WERI-Rb-1 (cell line): ENCODE measurements at regions not wholly inside any gene's neighbourhood (a gene's known extent, or its start where the extent isn't known, plus 50 kb on each side); places are given as distances from the start of the nearest gene placed in this dataset.

Experiments
- DNase-seq: peaks from one replicate; pipeline ENCODE4 v3.0.0-alpha.2; 2020
- H3K27ac ChIP-seq: fragments of 250-450 bp; sonication (Bioruptor Pico); 2 replicates; pipeline ENCODE4 v1.5.1; 2020; ENCODE audit warnings: mild to moderate bottlenecking, moderate library complexity
- H3K27me3 ChIP-seq: fragments of 250-450 bp; sonication (Bioruptor Pico); 2 replicates; pipeline ENCODE4 v1.5.1; 2021; ENCODE audit warnings: mild to moderate bottlenecking, low read depth, moderate library complexity; ENCODE audit not compliant: insufficient read depth, severe bottlenecking
- H3K36me3 ChIP-seq: fragments of 250-450 bp; sonication (Bioruptor Pico); 2 replicates; pipeline ENCODE4 v1.5.1; 2020; ENCODE audit warnings: mild to moderate bottlenecking, moderate library complexity
- H3K4me3 ChIP-seq: 2 replicates; pipeline ENCODE4 v1.5.1; 2011; ENCODE audit warnings: low read depth, mild to moderate bottlenecking, control low read depth, low read length
- H3K9me3 ChIP-seq: fragments of 250-450 bp; sonication (Bioruptor Pico); 2 replicates; pipeline ENCODE4 v1.5.1; 2021; ENCODE audit warnings: mild to moderate bottlenecking, moderate library complexity; ENCODE audit not compliant: severe bottlenecking
- TF ChIP-seq, protein P1 (sequence below): IDR thresholded peaks from 2 replicates; pipeline ENCODE4 v1.5.1; 2011; ENCODE audit warnings: low read depth, mild to moderate bottlenecking, control low read depth, inconsistent platforms, low read length

GRCh38 chr3:29091599-29092189, 189.2 kb upstream of the RBMS3 start:
- H3K9me3 ChIP-seq = no peaks in the 10 kb centered on the region
- no peaks in the 10 kb centered on the region for H3K27me3 ChIP-seq
- DNase-seq = no peak
- TF ChIP-seq, protein P1, sequence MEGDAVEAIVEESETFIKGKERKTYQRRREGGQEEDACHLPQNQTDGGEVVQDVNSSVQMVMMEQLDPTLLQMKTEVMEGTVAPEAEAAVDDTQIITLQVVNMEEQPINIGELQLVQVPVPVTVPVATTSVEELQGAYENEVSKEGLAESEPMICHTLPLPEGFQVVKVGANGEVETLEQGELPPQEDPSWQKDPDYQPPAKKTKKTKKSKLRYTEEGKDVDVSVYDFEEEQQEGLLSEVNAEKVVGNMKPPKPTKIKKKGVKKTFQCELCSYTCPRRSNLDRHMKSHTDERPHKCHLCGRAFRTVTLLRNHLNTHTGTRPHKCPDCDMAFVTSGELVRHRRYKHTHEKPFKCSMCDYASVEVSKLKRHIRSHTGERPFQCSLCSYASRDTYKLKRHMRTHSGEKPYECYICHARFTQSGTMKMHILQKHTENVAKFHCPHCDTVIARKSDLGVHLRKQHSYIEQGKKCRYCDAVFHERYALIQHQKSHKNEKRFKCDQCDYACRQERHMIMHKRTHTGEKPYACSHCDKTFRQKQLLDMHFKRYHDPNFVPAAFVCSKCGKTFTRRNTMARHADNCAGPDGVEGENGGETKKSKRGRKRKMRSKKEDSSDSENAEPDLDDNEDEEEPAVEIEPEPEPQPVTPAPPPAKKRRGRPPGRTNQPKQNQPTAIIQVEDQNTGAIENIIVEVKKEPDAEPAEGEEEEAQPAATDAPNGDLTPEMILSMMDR = no peak
- H3K4me3 ChIP-seq = no peak overlapping the region
- no peaks in the 10 kb centered on the region for H3K36me3 ChIP-seq
- no peak overlapping the region for H3K27ac ChIP-seq

- Histone ChIP-seq H3K36me3 (no peaks in the 10 kb centered on the region), H3K4me3 (no peak overlapping the region), H3K27ac (no peak overlapping the region), H3K9me3 (no peaks in the 10 kb centered on the region), H3K27me3 (no peaks in the 10 kb centered on the region)
- TF ChIP-seq, protein P1 = no peak
- no peak for DNase-seq
Measured at GRCh38 chr3:29092348-29092747, 188.5 kb upstream of the RBMS3 start.

GRCh38 chr3:29099296-29099695, 181.6 kb upstream of the RBMS3 start:
- TF ChIP-seq, protein P1 = no peak
- Histone ChIP-seq H3K36me3 (no peaks in the 10 kb centered on the region), H3K27ac (no peak overlapping the region), H3K4me3 (no peak overlapping the region), H3K27me3 (no peaks in the 10 kb centered on the region), H3K9me3 (no peaks in the 10 kb centered on the region)
- no peak for DNase-seq

GRCh38 chr3:29099775-29100174, 181.1 kb upstream of the RBMS3 start:
- no peak for DNase-seq
- H3K36me3 ChIP-seq = no peaks in the 10 kb centered on the region
- H3K27ac ChIP-seq = no peak overlapping the region
- H3K4me3 ChIP-seq = no peak overlapping the region
- H3K9me3 ChIP-seq = no peaks in the 10 kb centered on the region
- no peaks in the 10 kb centered on the region for H3K27me3 ChIP-seq
- TF ChIP-seq, protein P1 = no peak

GRCh38 chr3:29100292-29100691, 180.6 kb upstream of the RBMS3 start:
- TF ChIP-seq, protein P1 = no peak
- Histone ChIP-seq H3K27ac (no peak overlapping the region), H3K27me3 (no peaks in the 10 kb centered on the region), H3K4me3 (no peak overlapping the region), H3K36me3 (no peaks in the 10 kb centered on the region), H3K9me3 (no peaks in the 10 kb centered on the region)
- DNase-seq = no peak

GRCh38 chr3:29128001-29128400, 152.9 kb upstream of the RBMS3 start:
- TF ChIP-seq, protein P1 = no peak
- H3K27me3 ChIP-seq = no peaks in the 10 kb centered on the region
- no peak overlapping the region for H3K4me3 ChIP-seq
- H3K27ac ChIP-seq = no peak overlapping the region
- DNase-seq = no peak
- H3K9me3 ChIP-seq = no peaks in the 10 kb centered on the region
- no peaks in the 10 kb centered on the region for H3K36me3 ChIP-seq
